Choroid plexus epithelial cell (primary cell): ENCODE measurements at regions not wholly inside any gene's neighbourhood (a gene's known extent, or its start where the extent isn't known, plus 50 kb on each side); places are given as distances from the start of the nearest gene placed in this dataset.
"Not testable (repeated sequence)": the region's sequence is repeated elsewhere in the genome, so short reads cannot be mapped to it uniquely, and the experiment has no call there.

Experiments
- DNase-seq: peaks from one replicate; pipeline ENCODE4 v3.0.0-alpha.2; 2010; ENCODE audit warnings: low read depth
- H3K4me3 ChIP-seq: 2 replicates; pipeline ENCODE4 v1.5.1; 2011; ENCODE audit warnings: low read depth, mild to moderate bottlenecking, control low read depth, low read length, moderate library complexity
- CTCF ChIP-seq: conservative IDR thresholded peaks from 2 replicates; pipeline ENCODE4 v1.5.1; 2011; ENCODE audit warnings: low read depth, mild to moderate bottlenecking, control low read depth, inconsistent platforms, low read length, moderate library complexity

- DNase-seq: no peak
- TF ChIP-seq CTCF: no peak
- H3K4me3 ChIP-seq: no peak overlapping the region
These were observed 652.7 kb downstream of the LMO4 start for GRCh38 chr1:87981386-87981785.

GRCh38 chr1:87981810-87982209 lies 653.1 kb downstream of the LMO4 start:
- DNase-seq: no peak
- H3K4me3 ChIP-seq: no peak overlapping the region
- no peak for TF ChIP-seq CTCF

- no peak for DNase-seq
- H3K4me3 ChIP-seq: no peak overlapping the region
- no peak for TF ChIP-seq CTCF
These were observed 655.2 kb downstream of the LMO4 start for GRCh38 chr1:87983841-87984240.

GRCh38 chr1:87985071-87985470 lies 656.4 kb downstream of the LMO4 start:
- DNase-seq: no peak
- TF ChIP-seq CTCF: no peak
- H3K4me3 ChIP-seq: no peak overlapping the region

GRCh38 chr1:87986130-87986866 lies 657.6 kb downstream of the LMO4 start:
- no peak overlapping the region for H3K4me3 ChIP-seq
- no peak for DNase-seq
- TF ChIP-seq CTCF: no peak

GRCh38 chr1:87989346-87989745 lies 660.7 kb downstream of the LMO4 start:
- no peak for TF ChIP-seq CTCF
- no peak overlapping the region for H3K4me3 ChIP-seq
- DNase-seq: no peak

- H3K4me3 ChIP-seq, DNase-seq: not testable (repeated sequence)
These were observed 663.9 kb downstream of the LMO4 start for GRCh38 chr1:87992536-87992935.
